ENCODE measurements at regions not wholly inside any gene's neighbourhood (a gene's known extent, or its start where the extent isn't known, plus 50 kb on each side); places are given as distances from the start of the nearest gene placed in this dataset.
"Not testable (repeated sequence)": the region's sequence is repeated elsewhere in the genome, so short reads cannot be mapped to it uniquely, and the experiment has no call there.

DNA sequence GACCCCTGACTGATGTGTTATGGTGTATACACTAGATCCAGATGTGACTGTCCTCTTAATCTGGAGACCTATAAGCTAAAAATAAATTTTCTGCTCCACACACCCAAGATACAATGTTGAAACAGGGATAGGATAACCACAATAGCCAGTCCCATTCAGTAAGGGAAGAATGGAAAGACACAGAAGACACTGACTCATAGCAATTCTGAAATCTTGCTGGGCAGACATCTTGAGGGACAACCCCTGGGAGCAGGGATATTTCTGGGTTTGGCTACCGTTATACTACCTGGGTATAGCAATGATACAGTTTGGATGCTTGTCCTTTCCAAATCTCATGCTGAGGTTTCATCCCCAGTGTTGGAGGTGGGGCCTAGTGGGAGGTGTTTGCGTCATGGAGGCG is 93.9 kb downstream of the BUD13 start:
- DNase-seq (ENCODE audit: low read depth in 4 of 4, low spot score in 2 of 4), result no peak

DNA sequence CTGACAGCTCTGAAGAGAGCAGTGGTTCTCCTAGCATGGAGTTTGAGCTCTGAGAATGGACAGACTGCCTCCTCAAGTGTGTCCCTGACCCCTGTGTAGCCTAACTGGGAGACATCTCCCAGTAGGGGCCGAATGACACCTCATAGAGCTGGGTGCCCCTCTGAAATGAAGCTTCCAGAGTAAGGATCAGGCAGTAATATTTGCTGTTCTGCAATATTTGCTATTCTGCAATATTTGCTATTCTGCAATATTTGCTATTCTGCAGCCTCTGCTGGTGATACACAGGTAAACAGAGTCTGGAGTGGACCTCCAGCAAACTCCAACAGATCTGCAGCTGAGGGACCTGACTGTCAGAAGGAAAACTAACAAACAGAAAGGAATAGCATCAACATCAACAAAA is 105.5 kb downstream of the BUD13 start:
- DNase-seq (ENCODE audit: low read depth in 4 of 4, low spot score in 2 of 4), result not testable (repeated sequence)

DNA sequence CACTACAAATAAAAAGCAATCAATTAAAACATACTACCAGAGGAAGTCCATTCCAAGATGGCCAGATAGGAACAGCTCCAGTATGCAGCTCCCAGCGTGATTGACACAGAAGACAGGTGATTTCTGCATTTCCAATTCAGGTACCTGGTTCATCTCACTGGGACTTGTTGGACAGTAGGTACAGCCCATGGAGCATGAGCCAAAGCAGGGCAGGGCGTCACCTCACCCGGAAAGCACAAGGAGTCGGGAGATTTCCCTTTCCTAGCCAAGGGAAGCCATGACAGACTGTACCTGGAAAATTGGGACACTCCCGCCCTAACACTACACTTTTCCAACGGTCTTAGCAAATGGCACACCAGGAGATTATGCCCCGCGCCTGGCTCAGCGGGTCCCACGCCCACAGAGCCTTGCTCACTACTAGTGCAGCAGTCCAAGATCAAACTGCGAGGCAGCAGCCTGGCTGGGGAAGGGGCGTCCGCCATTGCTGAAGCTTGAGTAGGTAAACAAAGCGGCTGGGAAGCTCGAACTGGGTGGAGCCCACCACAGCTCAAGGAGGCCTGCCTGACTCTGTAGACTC is 106.0 kb downstream of the BUD13 start:
- not testable (repeated sequence) for DNase-seq (ENCODE audit: low read depth in 4 of 4, low spot score in 2 of 4)

DNA sequence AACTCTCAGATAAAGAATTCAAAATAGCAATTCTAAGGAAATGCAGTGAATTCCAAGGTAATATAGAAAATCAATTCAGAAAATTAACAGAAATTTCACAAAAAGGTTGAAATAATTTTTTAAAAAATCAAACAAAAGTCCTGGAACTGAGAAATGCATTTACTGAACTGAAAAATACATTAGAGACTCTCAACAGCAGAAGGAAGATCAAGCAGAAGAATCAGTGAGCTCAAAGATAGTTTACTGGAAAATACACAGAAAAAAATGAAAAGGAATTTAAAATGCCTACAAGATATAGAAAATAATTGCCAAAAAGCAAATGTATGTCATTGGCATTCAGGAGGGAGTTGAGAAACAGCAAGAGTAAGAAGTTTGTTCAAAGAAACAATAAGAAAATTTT is 107.3 kb downstream of the BUD13 start:
- no peak for DNase-seq (ENCODE audit: low read depth in 4 of 4, low spot score in 2 of 4)

DNA sequence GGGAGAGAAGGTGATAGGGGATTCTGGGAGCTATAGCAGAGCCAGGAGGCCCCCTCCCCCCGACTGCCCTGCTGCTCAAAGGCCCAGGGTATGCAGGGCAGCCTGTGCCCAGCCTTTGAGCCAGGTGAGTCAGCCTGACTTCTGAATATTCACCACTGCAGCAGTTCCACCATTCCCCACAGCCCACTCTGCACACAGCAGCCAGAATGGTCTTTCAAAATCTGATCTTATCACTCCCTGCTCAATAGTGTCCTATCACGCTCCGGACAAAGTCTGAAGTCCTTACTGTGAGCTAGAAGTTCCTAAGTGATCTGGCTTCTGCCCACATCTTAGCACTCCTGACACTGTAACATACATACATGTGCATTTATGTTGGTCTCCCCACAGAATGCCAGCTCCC is 111.7 kb downstream of the BUD13 start:
- DNase-seq (ENCODE audit: low read depth in 4 of 4, low spot score in 2 of 4), result no peak

DNA sequence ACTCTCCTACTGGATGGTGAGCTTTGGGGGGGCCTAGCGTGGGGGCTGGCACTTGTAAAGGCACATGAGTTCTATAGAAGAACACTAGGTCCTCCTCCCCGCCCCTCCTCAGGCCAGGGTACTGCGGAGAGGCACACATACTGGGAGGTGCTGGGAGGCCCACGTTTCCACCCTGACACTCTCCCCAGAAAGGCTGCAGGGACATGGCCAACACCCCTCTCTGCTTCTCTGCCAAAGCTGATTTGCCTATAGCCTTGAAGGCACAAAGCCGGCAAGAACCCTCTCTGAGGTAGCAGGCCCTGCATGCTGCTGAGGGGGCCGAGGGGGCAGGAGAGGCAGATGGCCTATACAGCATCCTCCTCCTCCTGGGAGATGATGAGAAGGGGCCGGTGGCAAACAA is 112.8 kb downstream of the BUD13 start:
- DNase-seq (ENCODE audit: low read depth in 4 of 4, low spot score in 2 of 4), result no peak

DNA sequence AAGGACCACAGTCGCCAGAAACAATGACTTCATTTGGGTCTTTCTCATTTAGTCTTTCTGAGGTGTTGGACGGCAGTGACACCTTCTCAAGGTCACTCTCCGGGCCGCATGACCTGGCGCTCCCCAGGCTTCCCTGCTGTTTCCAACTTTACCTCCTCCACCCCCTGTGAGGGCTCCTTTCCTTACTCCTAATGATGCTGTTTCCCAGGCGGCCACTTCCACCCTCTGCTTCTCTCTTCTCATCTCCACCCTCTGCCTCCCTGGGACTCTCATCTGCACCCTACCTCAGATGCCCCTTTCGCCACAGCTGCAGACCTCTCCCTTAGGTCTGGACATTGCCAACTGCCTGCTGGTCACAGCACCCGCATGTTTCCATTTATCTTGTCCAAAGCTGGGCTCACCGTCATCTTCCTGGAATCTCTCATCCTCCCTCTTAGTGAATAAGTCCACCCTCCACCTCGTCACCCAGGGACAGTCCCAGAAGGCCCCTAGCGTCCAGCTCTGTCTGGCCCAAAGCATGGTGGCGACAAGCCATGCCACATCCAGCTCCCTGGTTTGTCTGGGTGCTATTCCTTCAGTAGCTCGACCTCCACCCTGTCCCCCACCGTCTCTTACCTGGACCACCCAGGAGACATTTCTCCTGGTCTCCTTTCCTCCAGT is 113.8 kb downstream of the BUD13 start:
- no peak for DNase-seq (ENCODE audit: low read depth in 4 of 4, low spot score in 2 of 4)

DNA sequence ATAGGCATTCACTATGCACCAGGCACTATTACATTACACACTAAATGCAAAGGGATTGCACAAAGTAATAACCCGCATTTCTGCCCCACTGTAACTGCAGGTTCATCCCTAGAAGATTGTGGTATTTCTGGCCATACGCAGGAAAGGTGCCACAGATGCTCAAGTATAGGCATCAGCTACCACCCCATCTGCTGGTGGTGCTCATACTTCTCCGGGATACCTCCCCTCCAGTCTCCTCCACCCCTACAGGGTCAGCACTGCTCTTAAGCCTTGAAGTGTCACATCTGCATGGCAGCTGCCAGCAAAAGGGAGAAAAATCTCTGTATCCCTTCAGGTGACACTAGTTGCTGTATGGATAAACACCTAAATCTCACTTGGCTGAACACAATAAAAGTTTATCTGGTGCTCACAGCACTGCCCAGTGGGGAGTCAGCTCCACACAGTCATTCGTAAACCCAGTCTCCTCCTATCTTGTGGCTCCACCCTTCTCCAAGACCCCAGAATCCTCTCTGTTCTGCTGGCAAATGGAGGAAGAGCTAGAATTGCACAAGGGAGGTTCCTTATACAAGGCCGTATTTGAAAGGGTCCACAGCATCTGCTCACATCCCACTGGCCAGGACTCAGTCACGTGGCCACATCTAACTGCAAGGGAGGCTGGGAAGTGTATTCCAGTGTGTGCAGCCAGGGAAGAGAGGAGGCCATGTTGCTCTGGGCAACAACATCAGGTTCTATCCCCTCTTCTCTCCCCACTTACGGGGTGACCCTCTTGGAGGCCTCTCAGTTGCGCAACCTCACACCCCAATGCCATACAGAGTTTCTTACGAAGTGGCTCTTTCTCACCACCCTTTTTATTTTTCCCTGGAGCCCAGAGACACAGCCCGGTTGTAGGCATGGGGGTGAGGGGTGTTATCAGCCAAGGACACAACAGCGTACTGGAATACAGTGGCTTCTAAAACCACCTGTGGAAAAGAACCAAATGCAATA is 114.7 kb downstream of the BUD13 start:
- DNase-seq (ENCODE audit: low read depth in 4 of 4, low spot score in 2 of 4), result no peak

DNA sequence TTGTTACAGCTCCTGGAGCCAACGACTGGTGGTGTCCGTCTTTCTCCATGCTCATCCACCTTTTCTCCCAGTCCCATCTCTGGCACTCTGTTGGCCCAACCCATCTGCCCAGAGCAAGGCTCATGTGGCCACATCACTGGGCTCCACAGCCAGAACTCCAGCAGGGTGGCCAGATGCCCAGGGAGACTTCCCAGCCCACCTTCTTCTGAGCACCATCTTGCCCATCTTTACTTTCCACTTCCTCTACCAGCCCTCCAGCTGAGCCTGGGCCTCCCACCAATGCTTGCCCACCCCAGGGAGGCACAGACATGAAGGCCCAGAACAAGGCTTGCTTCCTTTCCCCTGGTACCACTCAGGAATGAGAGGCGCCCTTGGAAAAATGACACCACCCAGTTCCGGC is 116.8 kb downstream of the BUD13 start:
- DNase-seq (ENCODE audit: low read depth in 4 of 4, low spot score in 2 of 4), result no peak

DNA sequence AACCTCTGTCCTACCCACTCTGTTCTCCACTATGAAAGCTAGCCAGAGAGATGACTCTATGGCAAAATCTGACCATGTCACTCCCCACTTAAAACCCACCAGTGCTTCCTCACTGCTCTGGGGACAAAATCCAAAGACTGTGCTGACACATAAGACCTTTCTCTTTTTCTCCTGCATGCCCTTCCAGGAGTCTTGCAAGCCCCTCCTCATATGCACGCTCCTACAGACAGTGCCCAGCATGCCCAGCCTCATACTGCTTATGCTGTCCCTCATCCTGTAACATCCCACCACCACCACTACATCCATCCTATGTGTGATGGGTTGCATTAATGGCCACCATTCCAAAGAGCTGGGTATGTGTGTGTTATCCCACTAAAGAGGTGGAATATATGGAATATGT is 118.3 kb downstream of the BUD13 start:
- DNase-seq (ENCODE audit: low read depth in 4 of 4, low spot score in 2 of 4), result no peak

DNA sequence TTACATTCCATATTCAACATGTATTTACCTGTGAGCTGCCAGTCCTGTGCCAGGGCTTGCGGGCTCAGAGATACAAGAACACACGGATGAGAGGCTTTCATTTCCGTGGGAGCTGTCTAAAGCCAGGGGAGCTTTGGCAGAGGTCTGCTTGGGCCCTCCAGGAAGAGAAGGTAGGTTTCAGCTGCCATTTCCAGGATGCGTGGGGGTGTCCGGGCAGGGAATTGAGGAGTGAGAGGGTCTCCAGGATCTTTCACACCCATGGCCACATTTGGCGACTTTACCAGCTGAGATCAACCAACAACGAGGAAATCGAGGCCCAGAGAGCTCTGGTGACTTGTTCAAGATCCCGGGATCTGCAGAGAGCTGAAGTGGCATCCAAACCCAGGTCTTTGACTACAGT is 119.6 kb downstream of the BUD13 start:
- no peak for DNase-seq (ENCODE audit: low read depth in 4 of 4, low spot score in 2 of 4)

DNA sequence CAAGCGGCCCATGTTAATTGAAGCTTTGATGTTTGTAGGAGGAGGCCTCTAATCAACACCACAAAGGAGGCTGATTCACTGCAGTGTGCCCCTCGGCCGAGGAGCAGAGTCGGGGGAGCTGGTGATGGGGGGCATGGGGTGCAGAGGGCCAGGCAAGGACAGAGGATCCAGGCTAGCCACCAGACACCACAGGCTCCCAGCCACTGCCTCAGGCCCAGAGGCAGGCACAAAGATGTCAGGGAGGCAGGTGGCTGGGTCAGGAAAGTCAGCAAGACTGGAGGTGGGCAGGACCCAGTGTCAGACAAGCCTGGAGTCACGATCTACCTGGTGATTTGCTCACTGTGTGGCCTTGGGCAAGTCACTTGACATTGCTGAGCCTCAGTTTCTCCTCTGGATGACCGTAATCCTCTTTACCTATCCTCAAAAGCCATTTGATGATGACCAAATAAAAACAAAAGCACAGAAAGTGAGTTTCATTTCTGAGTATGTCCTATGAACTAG is 121.0 kb downstream of the BUD13 start:
- no peak for DNase-seq (ENCODE audit: low read depth in 4 of 4, low spot score in 2 of 4)

DNA sequence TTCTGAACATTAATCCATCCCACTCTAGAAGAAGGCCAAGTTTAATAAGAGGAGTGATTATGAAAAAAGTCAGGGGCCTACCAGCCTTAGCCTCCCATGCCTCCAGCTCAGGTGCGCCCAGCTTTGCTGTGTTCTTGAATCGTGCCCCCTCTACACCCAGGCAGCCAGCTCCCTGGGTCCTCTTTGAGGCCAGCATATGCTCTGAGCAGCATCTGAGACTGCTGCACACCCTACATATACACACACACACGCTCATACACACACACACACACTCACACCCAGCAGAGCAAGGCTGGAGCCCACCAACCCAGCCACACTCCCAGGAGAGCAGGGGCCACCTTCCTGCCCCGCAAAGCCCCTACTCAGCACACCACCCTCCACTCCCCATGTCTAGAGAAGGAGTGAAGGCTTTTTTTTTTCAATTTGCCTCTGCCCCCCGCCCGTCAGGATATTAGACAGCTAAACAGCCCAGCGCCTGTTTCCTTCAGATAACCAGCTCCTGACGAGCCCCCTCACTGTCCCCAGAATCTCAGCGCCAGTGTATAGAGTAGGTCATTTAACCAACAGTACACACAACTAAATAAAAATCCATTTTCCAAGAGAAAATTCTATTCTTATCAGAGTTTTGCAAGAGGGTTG is 121.6 kb downstream of the BUD13 start:
- DNase-seq (ENCODE audit: low read depth in 4 of 4, low spot score in 2 of 4), result no peak

DNA sequence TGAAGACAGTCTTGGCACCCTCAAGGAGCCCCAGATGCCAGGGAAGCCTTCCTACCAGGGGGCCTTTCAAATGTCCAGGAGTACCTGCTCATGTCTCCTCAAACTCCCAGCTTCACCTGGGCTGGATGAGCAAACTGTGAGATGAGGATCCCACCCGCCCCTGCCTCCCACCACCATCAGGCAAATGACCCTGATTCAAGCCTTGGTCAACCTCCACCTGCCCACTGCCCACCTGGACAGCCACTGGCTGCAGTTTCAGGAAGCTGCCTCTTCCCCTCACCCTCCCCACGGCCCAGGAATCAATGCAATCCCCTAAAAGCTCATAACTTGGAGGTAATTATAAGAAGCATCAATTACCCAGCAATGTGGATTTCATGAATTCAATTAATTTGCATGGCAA is 122.7 kb downstream of the BUD13 start:
- no peak for DNase-seq (ENCODE audit: low read depth in 4 of 4, low spot score in 2 of 4)

DNA sequence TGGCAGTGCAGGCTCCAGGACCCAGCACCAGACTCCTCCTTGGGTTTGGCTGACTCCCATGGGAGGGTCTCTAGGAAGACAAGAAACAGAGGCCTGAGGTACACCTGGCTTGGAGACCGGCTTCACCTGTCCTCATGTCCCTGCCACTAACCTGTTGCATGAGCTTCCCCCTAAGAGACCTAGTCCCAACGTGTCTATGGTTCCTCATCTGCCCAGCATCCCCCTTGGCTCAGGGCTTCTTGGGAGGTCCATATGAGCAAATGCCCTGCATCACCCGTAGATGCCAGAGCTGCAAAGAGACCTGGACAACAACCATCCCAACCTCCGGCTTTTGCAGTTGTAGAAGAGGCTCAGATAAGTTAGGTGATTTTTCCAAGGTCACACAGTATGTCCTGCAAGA is 123.5 kb downstream of the BUD13 start:
- no peak for DNase-seq (ENCODE audit: low read depth in 4 of 4, low spot score in 2 of 4)

DNA sequence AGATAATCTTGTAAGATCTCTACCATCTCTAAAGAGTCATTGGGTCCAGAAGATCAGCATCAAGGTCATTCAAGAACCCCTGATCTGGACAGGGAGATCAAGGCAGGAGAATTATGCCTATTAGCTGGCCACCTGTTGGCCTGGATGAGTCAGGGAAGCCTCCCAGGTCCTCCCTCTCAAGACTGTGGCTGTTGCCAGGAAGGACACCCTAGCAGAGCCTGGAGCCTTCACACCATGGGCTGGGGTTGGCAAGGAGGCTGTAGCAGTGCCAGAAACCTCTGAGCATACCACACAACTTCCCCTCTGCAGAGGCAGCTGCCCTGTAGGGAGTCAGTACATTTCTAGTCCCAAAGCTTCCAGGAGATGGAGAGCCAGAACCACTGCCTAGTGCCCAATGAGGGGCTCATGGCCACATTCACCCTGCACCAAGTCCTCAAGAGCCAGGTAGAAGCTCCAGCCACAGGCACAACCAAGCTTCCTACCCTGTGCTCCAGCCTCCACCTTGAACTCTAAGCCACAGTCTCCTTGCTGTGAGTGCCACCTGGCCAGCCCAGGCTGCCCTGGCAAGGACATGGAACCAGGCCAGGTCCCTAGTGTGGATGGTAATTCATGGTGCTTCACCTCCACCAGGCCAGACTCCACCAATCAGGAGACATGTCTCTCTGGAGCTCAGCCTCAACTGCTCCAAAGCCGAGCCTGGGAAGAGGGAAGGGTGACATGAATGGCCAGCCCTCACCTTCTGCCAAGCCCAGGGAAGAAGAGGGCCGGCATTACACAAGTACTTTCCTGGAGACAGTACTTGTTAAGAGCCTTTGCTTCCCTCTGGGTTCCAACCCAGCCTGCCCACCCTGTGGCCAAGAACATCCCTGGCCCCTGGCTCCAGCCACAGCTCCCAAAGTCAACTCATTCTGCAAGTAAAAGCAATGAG is 124.3 kb downstream of the BUD13 start:
- DNase-seq (ENCODE audit: low read depth in 4 of 4, low spot score in 2 of 4), result no peak

DNA sequence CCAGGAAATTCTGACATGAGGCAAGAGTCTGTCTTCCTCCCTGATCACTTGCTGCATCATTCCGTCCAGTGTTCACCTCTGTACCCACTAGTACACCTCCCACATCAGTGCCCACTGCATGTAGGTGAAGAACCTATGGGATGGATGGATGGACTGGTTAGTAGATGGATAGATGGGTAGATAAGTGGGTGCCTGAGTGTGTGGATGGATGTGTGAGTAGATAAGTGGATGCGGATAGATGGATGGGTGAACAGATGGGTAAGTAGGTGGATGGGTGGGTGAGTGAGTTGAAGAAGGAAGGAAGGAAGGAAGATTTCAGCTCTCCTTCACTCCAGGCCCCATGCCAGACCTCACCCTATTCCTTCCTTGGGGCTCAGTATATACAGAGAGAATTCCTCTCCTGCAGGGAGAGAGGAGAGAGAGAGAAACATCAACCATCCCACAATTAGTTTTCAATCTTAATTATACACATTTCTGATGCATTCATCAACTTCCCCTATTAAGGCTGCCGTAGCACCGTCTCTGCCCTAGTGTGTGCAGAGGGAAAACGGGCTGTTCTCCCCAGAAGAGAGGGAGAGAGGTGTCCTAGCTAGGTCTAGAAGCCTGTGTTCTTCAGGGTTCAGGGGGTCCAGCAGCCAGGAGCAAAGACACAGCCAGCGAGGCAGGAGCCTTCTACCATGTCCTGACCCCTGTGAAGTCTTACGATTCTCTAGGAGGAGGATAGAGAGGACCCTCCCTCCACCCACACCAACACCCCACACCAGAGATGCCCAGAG is 125.3 kb downstream of the BUD13 start:
- no peak for DNase-seq (ENCODE audit: low read depth in 4 of 4, low spot score in 2 of 4)

DNA sequence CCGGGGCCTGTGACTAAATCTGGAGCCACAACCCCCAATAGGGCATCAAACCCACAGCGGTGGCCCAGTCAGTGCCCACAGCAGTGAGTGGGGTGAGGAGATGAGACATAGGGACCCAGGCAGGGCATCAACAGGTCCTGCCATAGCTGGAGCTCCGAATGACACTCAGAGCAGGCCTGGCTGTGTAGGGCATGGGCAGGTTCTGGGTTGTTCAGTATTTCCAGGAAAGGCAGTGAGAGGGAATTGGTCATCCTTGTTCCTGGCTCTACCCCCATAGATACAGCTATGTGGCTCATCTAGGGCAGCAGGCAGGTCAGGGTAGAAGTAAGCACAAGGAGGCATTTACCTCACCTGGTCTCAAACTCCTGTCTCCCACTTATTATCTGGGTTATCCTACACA is 126.6 kb downstream of the BUD13 start:
- DNase-seq (ENCODE audit: low read depth in 4 of 4, low spot score in 2 of 4), result no peak

DNA sequence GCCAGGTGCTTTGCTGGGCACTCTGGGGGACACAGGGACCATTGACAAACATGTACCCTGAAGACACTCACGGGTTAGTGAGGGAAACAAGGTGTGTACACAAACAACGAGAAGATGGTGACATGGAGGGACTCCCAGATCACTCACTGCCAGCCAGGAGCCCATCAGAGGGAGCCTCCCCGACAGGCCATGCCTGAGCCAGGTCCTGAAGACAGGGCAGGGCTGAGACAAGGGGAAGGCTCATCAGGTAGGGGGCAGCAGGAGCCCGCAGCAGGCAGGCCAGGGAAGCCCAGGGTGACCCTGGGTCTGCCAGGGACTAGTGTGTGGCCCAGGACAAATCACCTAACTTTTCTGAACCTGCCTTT is 127.9 kb downstream of the BUD13 start:
- no peak for DNase-seq (ENCODE audit: low read depth in 4 of 4, low spot score in 2 of 4)
